Neural cell (in vitro differentiated cells): ENCODE measurements at regions not wholly inside any gene's neighbourhood (a gene's known extent, or its start where the extent isn't known, plus 50 kb on each side); places are given as distances from the start of the nearest gene placed in this dataset.

Source experiments
- H2AFZ ChIP-seq: fragments of 200-600, 300-800 bp; sonication (generic), shearing (Covaris generic); 2 replicates; pipeline ENCODE4 v1.6.0; 2014; ENCODE audit warnings: low read depth, mild to moderate bottlenecking, antibody characterized with exemption, low read length, moderate library complexity
- H3F3A ChIP-seq: fragments of 200-600 bp; shearing (Covaris generic); 2 replicates; pipeline ENCODE4 v1.6.1; 2016; ENCODE audit warnings: mild to moderate bottlenecking, moderate library complexity, mixed read lengths, antibody characterized with exemption, low read length; ENCODE audit not compliant: insufficient read depth, poor library complexity, severe bottlenecking
- H3K27ac ChIP-seq: fragments of 200-600, 300-800 bp; sonication (generic), shearing (Covaris generic); 2 replicates; pipeline ENCODE4 v1.5.1; 2014; ENCODE audit warnings: mild to moderate bottlenecking, low read length, moderate library complexity
- H3K27me3 ChIP-seq: fragments of 300-800, 200-600 bp; sonication (generic), shearing (Covaris generic); 2 replicates; pipeline ENCODE4 v1.6.0; 2014; ENCODE audit warnings: mild to moderate bottlenecking, low read depth, low read length, moderate library complexity; ENCODE audit not compliant: insufficient read depth
- H3K36me3 ChIP-seq: fragments of 300-800, 200-600 bp; sonication (generic), shearing (Covaris generic); 2 replicates; pipeline ENCODE4 v1.5.1; 2014; ENCODE audit warnings: mild to moderate bottlenecking, antibody characterized with exemption, low read length, moderate library complexity; ENCODE audit not compliant: insufficient read depth
- H3K4me2 ChIP-seq: fragments of 300-800, 200-600 bp; sonication (generic), shearing (Covaris generic); 2 replicates; pipeline ENCODE4 v1.6.0; 2014; ENCODE audit warnings: mild to moderate bottlenecking, low read length
- H3K4me3 ChIP-seq: fragments of 300-800, 200-600 bp; sonication (generic), shearing (Covaris generic); 2 replicates; pipeline ENCODE4 v1.5.1; 2014; ENCODE audit warnings: mild to moderate bottlenecking, low read length, moderate library complexity
- H3K79me2 ChIP-seq: fragments of 200-600 bp; shearing (Covaris generic); replicated peaks from 2 replicates; pipeline ENCODE4 v1.6.0; 2014; ENCODE audit warnings: mild to moderate bottlenecking, low read length, moderate library complexity; ENCODE audit not compliant: insufficient read depth
- H3K9ac ChIP-seq: fragments of 300-800, 200-600 bp; sonication (generic), shearing (Covaris generic); 2 replicates; pipeline ENCODE4 v1.6.1; 2016; ENCODE audit warnings: mild to moderate bottlenecking, low read length, mixed read lengths
- H3K9me2 ChIP-seq: fragments of 200-600 bp; shearing (Covaris generic); 2 replicates; pipeline ENCODE4 v1.6.1; 2016; ENCODE audit warnings: mild to moderate bottlenecking, low read length, mixed read lengths; ENCODE audit not compliant: insufficient read depth
- H3K9me3 ChIP-seq: fragments of 200-600, 300-800 bp; sonication (generic), shearing (Covaris generic); 2 replicates; pipeline ENCODE4 v1.6.1; 2016; ENCODE audit warnings: mild to moderate bottlenecking, mixed run types, low read length, moderate library complexity, mixed read lengths
- H4K20me1 ChIP-seq: fragments of 200-600 bp; shearing (Covaris generic); 2 replicates; pipeline ENCODE4 v1.6.1; 2016; ENCODE audit warnings: mild to moderate bottlenecking, mixed run types; ENCODE audit not compliant: insufficient read depth
- CTCF ChIP-seq: fragments of 450-650 bp; IDR thresholded peaks from 2 replicates; pipeline ENCODE4 v1.5.1; 2014; ENCODE audit warnings: antibody characterized with exemption, mild to moderate bottlenecking, moderate library complexity; ENCODE audit not compliant: poor library complexity, severe bottlenecking
- EP300 ChIP-seq: fragments of 450-650 bp; conservative IDR thresholded peaks from 2 replicates; pipeline ENCODE4 v1.6.1; 2014; ENCODE audit warnings: antibody characterized with exemption, mild to moderate bottlenecking, moderate library complexity; ENCODE audit not compliant: poor library complexity, severe bottlenecking
- EZH2 ChIP-seq: fragments of 200-600, 300-800 bp; shearing (Covaris generic), sonication (generic); IDR thresholded peaks from 2 replicates; pipeline ENCODE4 v1.6.1; 2014; ENCODE audit warnings: antibody characterized with exemption, low read length, borderline replicate concordance, mild to moderate bottlenecking; ENCODE audit not compliant: insufficient read depth, poor library complexity, severe bottlenecking
- MXI1 ChIP-seq: fragments of 450-650 bp; conservative IDR thresholded peaks from 2 replicates; pipeline ENCODE4 v1.6.1; 2014; ENCODE audit warnings: antibody characterized with exemption, mild to moderate bottlenecking; ENCODE audit not compliant: poor library complexity, severe bottlenecking
- POLR2AphosphoS5 ChIP-seq: IDR thresholded peaks from 2 replicates; pipeline ENCODE4 v1.6.1; 2012
- RAD21 ChIP-seq: fragments of 450-650 bp; conservative IDR thresholded peaks from 2 replicates; pipeline ENCODE4 v1.6.1; 2014; ENCODE audit warnings: antibody characterized with exemption, mild to moderate bottlenecking, moderate library complexity
- REST ChIP-seq: IDR thresholded peaks from 2 replicates; pipeline ENCODE4 v1.6.1; 2012; ENCODE audit warnings: borderline replicate concordance
- SMC3 ChIP-seq: fragments of 450-650 bp; conservative IDR thresholded peaks from 2 replicates; pipeline ENCODE4 v1.6.1; 2014; ENCODE audit warnings: antibody characterized with exemption, mild to moderate bottlenecking, moderate library complexity; ENCODE audit not compliant: poor library complexity
- TAF1 ChIP-seq: IDR thresholded peaks from 2 replicates; pipeline ENCODE4 v1.6.1; 2012; ENCODE audit warnings: low read depth

- Histone ChIP-seq H3K36me3 (no peaks in the 10 kb centered on the region), H3K9ac (no peak overlapping the region), H3K9me2 (no peaks in the 10 kb centered on the region), H3K4me2 (no peak overlapping the region), H3K27ac (no peak overlapping the region), H3K4me3 (no peak overlapping the region), H4K20me1 (no peaks in the 10 kb centered on the region), H3F3A (no peaks in the 10 kb centered on the region), H3K9me3 (no peaks in the 10 kb centered on the region), H2AFZ (no peak overlapping the region), H3K79me2 (no peaks in the 10 kb centered on the region), H3K27me3 (no peaks in the 10 kb centered on the region)
- TF ChIP-seq MXI1 (no peak), REST (no peak), TAF1 (no peak), POLR2AphosphoS5 (no peak), SMC3 (no peak), CTCF (no peak), RAD21 (no peak), EZH2 (no peak)
Measured at GRCh38 chr2:14960686-14961324, 328.3 kb downstream of the LRATD1 start.

- TF ChIP-seq EP300 (no peak), RAD21 (no peak), CTCF (no peak), REST (no peak), TAF1 (no peak), SMC3 (no peak), POLR2AphosphoS5 (no peak), MXI1 (no peak), EZH2 (no peak)
- Histone ChIP-seq H3K9me3 (no peaks in the 10 kb centered on the region), H4K20me1 (no peaks in the 10 kb centered on the region), H3F3A (no peaks in the 10 kb centered on the region), H3K4me3 (no peak overlapping the region), H3K27me3 (no peaks in the 10 kb centered on the region), H3K36me3 (no peaks in the 10 kb centered on the region), H2AFZ (no peak overlapping the region), H3K9ac (no peak overlapping the region), H3K27ac (no peak overlapping the region), H3K9me2 (no peaks in the 10 kb centered on the region), H3K4me2 (no peak overlapping the region), H3K79me2 (no peaks in the 10 kb centered on the region)
Measured at GRCh38 chr2:14967729-14968128, 335.2 kb downstream of the LRATD1 start.
